Stimulated activated CD8-positive, alpha-beta memory T cell treated with anti-CD3 and anti-CD28 coated beads, Interleukin-4, amount 100 ng/mL, for 1 hour (primary cell): ENCODE measurements at regions not wholly inside any gene's neighbourhood (a gene's known extent, or its start where the extent isn't known, plus 50 kb on each side); places are given as distances from the start of the nearest gene placed in this dataset.

ENCODE experiments used
- DNase-seq, 2 donors: peaks; one replicate each; pipeline ENCODE4 v3.0.0-alpha.2; 2020; ENCODE audit warnings: low read depth in 2 of 2, low spot score in 1 of 2

DNA sequence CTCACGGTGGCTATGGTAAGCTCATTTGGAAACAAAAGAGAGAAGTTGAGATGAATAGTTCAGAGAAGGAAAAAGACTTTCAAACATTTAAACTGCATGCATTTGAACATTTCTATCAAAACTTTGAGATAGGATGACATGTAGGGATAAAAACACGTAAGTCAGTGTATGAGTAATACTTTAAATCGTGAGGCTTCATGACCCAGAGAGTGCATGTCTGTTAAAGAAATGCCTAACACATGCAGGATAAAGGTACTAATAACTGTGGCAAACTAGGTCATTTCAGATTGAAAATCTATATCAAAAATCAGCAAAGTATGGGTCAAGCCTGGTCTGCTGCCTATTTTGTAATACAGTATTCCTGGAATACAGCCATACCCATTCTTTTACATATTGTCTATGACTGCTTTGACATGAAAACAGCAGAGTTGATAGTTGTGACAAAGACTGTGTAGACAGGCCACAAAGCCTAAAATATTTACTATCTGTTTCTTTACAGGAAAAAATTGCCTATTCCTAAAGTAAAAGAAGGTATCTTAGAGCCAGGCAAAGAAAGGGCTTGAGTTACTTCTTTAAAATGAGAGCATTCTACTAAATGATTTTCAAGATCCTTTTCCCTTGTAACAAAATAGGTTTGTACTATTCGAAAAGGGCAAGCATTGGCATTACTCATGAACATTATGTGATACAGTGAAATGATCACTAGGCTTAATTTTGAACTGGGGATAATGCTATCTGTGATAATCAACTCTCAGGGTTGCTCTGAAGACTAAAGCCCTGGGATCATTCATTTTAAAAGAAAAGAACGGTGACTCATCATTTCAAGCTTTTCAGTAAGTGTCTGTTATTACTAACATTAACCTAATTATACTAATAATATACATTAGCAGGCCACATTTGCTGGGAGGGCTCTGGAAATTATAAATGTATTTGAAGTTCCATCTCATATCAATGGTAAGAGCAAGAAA, 185.9 kb downstream of the CRPPA start:
- no peak for DNase-seq

GRCh38 chr7:16234493-16235146, 186.7 kb downstream of the CRPPA start:
- DNase-seq: no peak

DNA sequence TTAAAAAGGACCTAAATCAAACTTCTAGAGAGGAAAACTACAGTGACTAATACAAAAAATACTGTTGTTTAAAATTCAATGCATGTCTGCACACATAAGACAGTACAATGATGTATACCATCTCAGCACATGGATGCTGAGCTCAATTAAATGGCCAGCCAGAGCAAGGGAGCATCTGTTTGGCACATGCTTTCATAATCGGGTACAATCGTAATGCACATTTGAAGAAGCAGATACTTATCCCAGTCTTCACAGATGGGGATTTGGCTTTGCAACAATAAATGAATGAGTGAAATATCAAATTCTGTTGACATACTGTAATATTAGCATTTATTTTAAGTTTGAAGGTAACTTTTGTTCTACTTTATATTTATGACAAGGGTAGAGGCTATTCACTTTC, 187.8 kb downstream of the CRPPA start:
- DNase-seq: no peak

- no peak for DNase-seq
These were observed 189.1 kb downstream of the CRPPA start for GRCh38 chr7:16232273-16232672.

GRCh38 chr7:16223963-16224707, 197.2 kb downstream of the CRPPA start:
- DNase-seq: peak in 1 of 2 donors; percentile 9

- no peak for DNase-seq
These were observed 208.7 kb downstream of the CRPPA start for GRCh38 chr7:16212610-16213009.

DNA sequence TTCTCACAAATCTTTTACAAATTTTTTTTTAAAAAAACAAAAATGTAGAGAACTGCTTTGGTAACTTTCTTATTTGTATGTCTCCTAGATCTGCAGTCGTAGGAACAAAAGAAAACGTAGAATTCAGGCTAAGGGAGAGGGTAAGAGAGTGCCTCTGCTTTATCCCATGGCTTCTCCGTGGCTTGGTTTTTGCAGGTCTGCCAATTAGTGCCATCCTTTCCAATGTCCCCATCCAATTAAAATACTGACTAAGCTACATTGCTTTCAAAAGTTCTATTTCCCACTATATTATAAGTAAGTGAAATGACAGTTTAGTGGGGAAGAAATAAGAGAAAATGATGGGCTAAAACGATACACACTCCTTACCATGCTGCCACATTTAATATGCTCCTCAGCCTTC, 209.3 kb downstream of the CRPPA start:
- DNase-seq: no peak

DNA sequence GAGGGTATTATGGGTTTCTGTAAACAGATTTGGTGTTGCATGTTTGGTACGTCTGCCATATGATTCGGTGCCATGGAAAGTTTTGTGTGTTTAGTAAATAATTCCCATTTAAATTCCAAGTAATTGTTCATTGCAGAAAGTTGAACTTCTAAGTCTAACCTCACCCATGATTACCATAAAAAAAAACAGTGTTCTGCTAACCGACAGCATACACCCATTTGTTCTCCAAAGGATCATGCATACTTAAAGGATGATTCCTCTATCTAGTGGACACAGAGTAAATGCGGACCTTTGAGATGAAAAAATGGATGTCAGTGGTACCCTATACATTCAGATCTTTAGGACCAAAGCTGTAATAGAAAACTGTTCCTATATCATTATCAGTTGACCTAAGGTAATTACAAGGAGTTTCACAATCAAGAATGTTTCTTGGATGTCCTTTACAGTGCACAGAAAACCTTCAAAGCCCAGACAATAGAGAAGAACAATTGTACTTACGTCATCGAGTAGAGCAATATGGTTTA, 209.9 kb downstream of the CRPPA start:
- no peak for DNase-seq

GRCh38 chr7:16210171-16210570, 211.2 kb downstream of the CRPPA start:
- no peak for DNase-seq

GRCh38 chr7:16207321-16207720, 214.0 kb downstream of the CRPPA start:
- no peak for DNase-seq

- no peak for DNase-seq
These were observed 215.9 kb downstream of the CRPPA start for GRCh38 chr7:16205466-16205865.

- no peak for DNase-seq
These were observed 216.4 kb downstream of the CRPPA start for GRCh38 chr7:16204953-16205352.

DNA sequence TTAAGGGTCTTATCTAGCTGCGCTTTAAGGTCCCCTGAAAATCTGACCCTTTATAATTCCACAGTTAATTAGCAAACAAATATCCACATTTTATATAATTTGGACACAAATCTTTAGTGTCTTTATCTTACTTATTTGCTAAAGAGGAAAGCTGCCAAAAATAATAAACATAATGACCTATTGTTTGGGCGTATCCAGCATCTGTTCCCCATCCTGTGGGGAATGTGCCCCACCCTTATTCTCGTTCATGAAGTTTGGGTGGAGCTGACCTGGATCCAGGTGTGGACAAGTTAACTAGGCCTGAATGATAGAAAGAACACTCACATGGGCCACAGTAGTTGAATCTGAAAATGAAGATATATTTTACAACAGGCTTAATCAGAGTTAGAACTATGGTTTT, 218.3 kb downstream of the CRPPA start:
- DNase-seq: no peak

DNA sequence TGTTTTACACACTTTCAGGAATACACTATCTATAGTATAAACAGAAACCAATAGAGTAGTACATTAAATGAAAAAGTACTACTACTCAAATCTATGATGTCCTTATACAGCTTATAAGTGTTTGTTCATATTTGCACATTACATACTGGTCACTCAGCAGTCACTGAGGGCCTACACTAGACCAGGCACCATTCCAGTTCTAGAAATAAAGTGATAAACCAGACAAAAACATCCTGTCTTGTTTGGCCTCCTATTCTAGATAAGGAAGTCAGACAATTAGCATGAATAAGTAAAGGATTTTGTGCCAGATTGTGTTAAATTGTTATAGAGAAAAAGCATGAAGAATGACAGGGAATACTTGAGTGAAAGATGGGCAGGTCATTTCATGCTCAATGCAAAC, 219.0 kb downstream of the CRPPA start:
- DNase-seq: no peak

- no peak for DNase-seq
These were observed 220.7 kb downstream of the CRPPA start for GRCh38 chr7:16200591-16200990.

DNA sequence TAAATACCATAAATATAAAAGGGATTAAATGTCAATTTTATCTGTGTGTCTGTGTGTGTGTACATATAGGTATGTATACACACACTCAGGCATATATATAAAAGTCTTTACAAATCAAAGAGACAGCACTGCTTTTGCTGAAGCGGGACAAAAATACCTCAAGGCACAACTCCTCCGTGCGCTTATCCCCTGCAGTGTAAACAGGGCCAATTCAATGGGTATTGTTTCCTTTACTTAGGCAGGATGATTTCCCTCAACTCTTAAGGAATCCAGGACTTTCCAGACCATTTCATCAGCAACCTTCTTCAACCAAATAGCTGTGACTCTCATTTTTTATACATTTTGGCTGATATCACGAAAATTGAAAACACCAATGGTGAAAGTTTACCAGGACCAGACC, 227.7 kb downstream of the CRPPA start:
- DNase-seq: no peak

DNA sequence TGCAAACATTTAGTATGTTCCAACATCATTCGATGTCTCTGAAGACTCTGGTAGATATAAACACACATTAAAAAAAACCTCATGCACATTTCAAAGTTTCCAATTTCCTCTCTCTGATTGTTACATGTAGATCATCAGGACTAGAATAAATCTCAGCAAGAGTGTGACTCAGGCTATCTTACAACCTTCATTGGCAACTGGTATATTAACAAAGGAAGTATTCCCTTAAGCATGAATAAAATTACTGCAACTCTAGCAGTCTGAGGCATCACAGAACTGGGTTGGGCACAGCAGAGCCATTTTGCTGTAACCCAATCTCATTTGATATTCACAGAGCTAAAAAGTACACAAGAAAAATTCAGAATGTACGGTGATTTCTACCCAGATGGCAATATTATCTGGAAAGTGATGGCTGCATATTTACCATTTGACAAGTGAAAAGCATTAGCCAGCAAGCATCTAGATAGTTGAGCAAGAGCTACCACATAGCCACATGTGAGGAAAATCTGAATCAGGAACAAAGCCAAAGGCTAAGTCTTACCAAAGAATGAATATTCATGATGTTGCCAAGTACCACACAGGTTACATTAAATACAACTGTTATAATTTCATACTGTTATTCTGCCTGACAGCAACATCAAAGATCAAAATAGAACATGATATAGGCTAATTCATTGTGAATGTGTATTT, 232.2 kb downstream of the CRPPA start:
- no peak for DNase-seq

DNA sequence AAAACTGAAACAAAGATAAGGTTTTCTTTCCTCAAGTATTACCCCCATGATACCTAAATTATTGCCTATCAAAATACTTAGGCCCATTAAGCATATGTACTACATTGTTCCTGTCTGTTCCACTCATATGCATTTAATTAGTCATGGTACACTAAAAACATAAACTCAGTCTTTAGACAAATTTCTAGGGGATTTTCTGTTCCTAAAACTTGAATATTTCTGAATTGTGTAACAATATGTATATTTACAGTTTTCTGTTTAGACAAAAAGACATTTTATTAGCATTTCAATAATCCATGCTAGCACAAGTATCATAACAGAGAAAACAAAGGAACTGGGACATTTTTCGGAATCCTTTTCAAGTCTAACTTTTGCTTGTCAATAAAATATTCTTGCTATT, 234.2 kb downstream of the CRPPA start:
- no peak for DNase-seq

DNA sequence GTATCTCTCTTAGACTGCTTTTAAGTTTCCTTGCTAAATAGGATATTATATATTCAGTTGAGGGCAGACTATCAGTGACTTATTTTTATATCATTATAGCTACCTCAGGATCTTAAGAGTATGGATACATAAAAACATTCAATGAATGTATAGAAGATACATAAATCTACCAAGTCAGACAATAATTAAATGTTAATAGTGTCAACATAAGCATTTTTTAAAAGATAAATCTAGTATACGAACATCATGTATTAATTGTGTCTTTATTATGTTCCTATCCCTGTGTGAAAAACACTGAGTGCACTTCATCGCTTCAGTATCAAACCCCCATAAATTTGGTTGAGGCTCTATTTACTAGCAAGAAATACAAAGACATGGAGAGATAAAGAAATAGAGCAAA, 242.8 kb downstream of the CRPPA start:
- DNase-seq: no peak

GRCh38 chr7:16178092-16178491, 243.2 kb downstream of the CRPPA start:
- no peak for DNase-seq

GRCh38 chr7:16174253-16174652, 247.1 kb downstream of the CRPPA start:
- DNase-seq: no peak
